ENCODE measurements at regions not wholly inside any gene's neighbourhood (a gene's known extent, or its start where the extent isn't known, plus 50 kb on each side); places are given as distances from the start of the nearest gene placed in this dataset.
"Not testable (repeated sequence)": the region's sequence is repeated elsewhere in the genome, so short reads cannot be mapped to it uniquely, and the experiment has no call there.

- Histone ChIP-seq H3K4me1 (ENCODE audit: control insufficient read depth, insufficient read depth, low read length) (peaks cover 3% of the 10 kb centered on the region; the same call in 1 of the 2 replicates), H3K9ac (ENCODE audit: low read depth, low read length) (no peak overlapping the region)
Measured at GRCh38 chr3:128549283-128550112, 56.5 kb upstream of the GATA2 start.

GRCh38 chr3:128548426-128549282 lies 55.7 kb upstream of the GATA2 start:
- H3K27me3 ChIP-seq (ENCODE audit: control insufficient read depth, insufficient read depth, low read length) = peaks cover 2% of the 10 kb centered on the region; the same call in 1 of the 2 replicates
- no peak overlapping the region for H3K9ac ChIP-seq (ENCODE audit: low read depth, low read length)
- H3K27ac ChIP-seq (ENCODE audit: low read depth, low read length) = no peak overlapping the region
- H3K36me3 ChIP-seq (ENCODE audit: control insufficient read depth, insufficient read depth, low read length) = no peaks in the 10 kb centered on the region
- no peaks in the 10 kb centered on the region for H3K9me3 ChIP-seq (ENCODE audit: control insufficient read depth, insufficient read depth, low read length)
- H3K4me3 ChIP-seq (ENCODE audit: low read depth, low read length) = no peak overlapping the region
- H3K4me1 ChIP-seq (ENCODE audit: control insufficient read depth, insufficient read depth, low read length) = 0 out of 2 replicates have a peak, but pooled peaks cover 3% of the 10 kb centered on the region

More at GRCh38 chr3:128549283-128550112, 56.5 kb upstream of the GATA2 start:
- H3K27me3 ChIP-seq (ENCODE audit: control insufficient read depth, insufficient read depth, low read length) = peaks cover 11% of the 10 kb centered on the region
- H3K27ac ChIP-seq (ENCODE audit: low read depth, low read length) = peak overlapping the region; percentile 5
- no peaks in the 10 kb centered on the region for H3K9me3 ChIP-seq (ENCODE audit: control insufficient read depth, insufficient read depth, low read length)
- H3K4me3 ChIP-seq (ENCODE audit: low read depth, low read length) = no peak overlapping the region
- no peaks in the 10 kb centered on the region for H3K36me3 ChIP-seq (ENCODE audit: control insufficient read depth, insufficient read depth, low read length)

- H3K27me3 ChIP-seq (ENCODE audit: control insufficient read depth, insufficient read depth, low read length) = no peaks in the 10 kb centered on the region; the same call in 1 of the 2 replicates
- H3K4me3 ChIP-seq (ENCODE audit: low read depth, low read length) = no peak overlapping the region
- 0 out of 2 replicates have a peak, but pooled peaks cover 3% of the 10 kb centered on the region for H3K4me1 ChIP-seq (ENCODE audit: control insufficient read depth, insufficient read depth, low read length)
- no peaks in the 10 kb centered on the region for H3K36me3 ChIP-seq (ENCODE audit: control insufficient read depth, insufficient read depth, low read length)
- H3K9ac ChIP-seq (ENCODE audit: low read depth, low read length) = no peak overlapping the region
- no peak overlapping the region for H3K27ac ChIP-seq (ENCODE audit: low read depth, low read length)
- no peaks in the 10 kb centered on the region for H3K9me3 ChIP-seq (ENCODE audit: control insufficient read depth, insufficient read depth, low read length)
Measured at GRCh38 chr3:128548021-128548420, 55.0 kb upstream of the GATA2 start.

GRCh38 chr3:128547368-128547987 lies 54.5 kb upstream of the GATA2 start:
- H3K27ac ChIP-seq (ENCODE audit: low read depth, low read length) = no peak overlapping the region
- H3K4me3 ChIP-seq (ENCODE audit: low read depth, low read length) = no peak overlapping the region
- no peaks in the 10 kb centered on the region for H3K9me3 ChIP-seq (ENCODE audit: control insufficient read depth, insufficient read depth, low read length)
- 0 out of 2 replicates have a peak, but pooled peaks cover 3% of the 10 kb centered on the region for H3K4me1 ChIP-seq (ENCODE audit: control insufficient read depth, insufficient read depth, low read length)
- H3K27me3 ChIP-seq (ENCODE audit: control insufficient read depth, insufficient read depth, low read length) = no peaks in the 10 kb centered on the region; the same call in 1 of the 2 replicates
- no peak overlapping the region for H3K9ac ChIP-seq (ENCODE audit: low read depth, low read length)
- no peaks in the 10 kb centered on the region for H3K36me3 ChIP-seq (ENCODE audit: control insufficient read depth, insufficient read depth, low read length)

- Histone ChIP-seq H3K9me3 (ENCODE audit: control insufficient read depth, insufficient read depth, low read length) (no peaks in the 10 kb centered on the region), H3K36me3 (ENCODE audit: control insufficient read depth, insufficient read depth, low read length) (no peaks in the 10 kb centered on the region), H3K27me3 (ENCODE audit: control insufficient read depth, insufficient read depth, low read length) (no peaks in the 10 kb centered on the region; the same call in 1 of the 2 replicates), H3K9ac (ENCODE audit: low read depth, low read length) (no peak overlapping the region), H3K27ac (ENCODE audit: low read depth, low read length) (no peak overlapping the region), H3K4me1 (ENCODE audit: control insufficient read depth, insufficient read depth, low read length) (0 out of 2 replicates have a peak, but pooled peaks cover 3% of the 10 kb centered on the region), H3K4me3 (ENCODE audit: low read depth, low read length) (no peak overlapping the region)
Measured at GRCh38 chr3:128546646-128547045, 53.6 kb upstream of the GATA2 start.

GRCh38 chr3:128545120-128545752 lies 52.2 kb upstream of the GATA2 start:
- Histone ChIP-seq H3K27ac (ENCODE audit: low read depth, low read length) (no peak overlapping the region), H3K36me3 (ENCODE audit: control insufficient read depth, insufficient read depth, low read length) (no peaks in the 10 kb centered on the region), H3K9ac (ENCODE audit: low read depth, low read length) (no peak overlapping the region), H3K9me3 (ENCODE audit: control insufficient read depth, insufficient read depth, low read length) (no peaks in the 10 kb centered on the region), H3K4me1 (ENCODE audit: control insufficient read depth, insufficient read depth, low read length) (0 out of 2 replicates have a peak, but pooled peaks cover 3% of the 10 kb centered on the region), H3K27me3 (ENCODE audit: control insufficient read depth, insufficient read depth, low read length) (no peaks in the 10 kb centered on the region; the same call in 1 of the 2 replicates), H3K4me3 (ENCODE audit: low read depth, low read length) (no peak overlapping the region)

- no peaks in the 10 kb centered on the region for H3K36me3 ChIP-seq (ENCODE audit: control insufficient read depth, insufficient read depth, low read length)
- H3K4me1 ChIP-seq (ENCODE audit: control insufficient read depth, insufficient read depth, low read length) = 0 out of 2 replicates have a peak, but pooled peaks cover under 1% of the 10 kb centered on the region
- H3K27ac ChIP-seq (ENCODE audit: low read depth, low read length) = no peak overlapping the region
- H3K27me3 ChIP-seq (ENCODE audit: control insufficient read depth, insufficient read depth, low read length) = peaks cover 4% of the 10 kb centered on the region; the same call in 1 of the 2 replicates
- H3K4me3 ChIP-seq (ENCODE audit: low read depth, low read length) = no peak overlapping the region
- H3K9ac ChIP-seq (ENCODE audit: low read depth, low read length) = no peak overlapping the region
- H3K9me3 ChIP-seq (ENCODE audit: control insufficient read depth, insufficient read depth, low read length) = no peaks in the 10 kb centered on the region
Measured at GRCh38 chr3:128544190-128544589, 51.2 kb upstream of the GATA2 start.

- H3K27ac ChIP-seq (ENCODE audit: low read depth, low read length); H3K27me3 ChIP-seq (ENCODE audit: control insufficient read depth, insufficient read depth, low read length): not testable (repeated sequence)
Measured at GRCh38 chr3:128543570-128544174, 50.7 kb upstream of the GATA2 start.

More at GRCh38 chr3:128543570-128544174, 50.7 kb upstream of the GATA2 start:
- not testable (repeated sequence) for H3K9ac ChIP-seq (ENCODE audit: low read depth, low read length); H3K4me1 ChIP-seq (ENCODE audit: control insufficient read depth, insufficient read depth, low read length); H3K36me3 ChIP-seq (ENCODE audit: control insufficient read depth, insufficient read depth, low read length); H3K9me3 ChIP-seq (ENCODE audit: control insufficient read depth, insufficient read depth, low read length); H3K4me3 ChIP-seq (ENCODE audit: low read depth, low read length)
